Heart left ventricle (tissue), 13 donors: ENCODE measurements at regions not wholly inside any gene's neighbourhood (a gene's known extent, or its start where the extent isn't known, plus 50 kb on each side); places are given as distances from the start of the nearest gene placed in this dataset.

Source experiments
- POLR2A ChIP-seq, 2 donors: fragments of 450-650 bp; IDR thresholded peaks; one replicate each; pipeline ENCODE4 v1.6.1; 2017; ENCODE audit warnings: antibody characterized with exemption in 2 of 2, mild to moderate bottlenecking in 2 of 2, moderate library complexity in 2 of 2
- TF ChIP-seq, protein P1 (sequence below), 12 donors: fragments of 200-600 bp; sonication (generic) in 4 of 12; IDR thresholded peaks; one replicate each; pipeline versions ENCODE4 v1.5.0 to v1.8.0; 2018 to 2022; ENCODE audit warnings: antibody characterized with exemption in 12 of 12, mild to moderate bottlenecking in 5 of 12
- donor health status: ischemic (EF 13 %, LVEDD 7.1; RV severe dilation, severe dysfunction).
- donor health status: DM: no; HTN: yes; CAD: no.
- donor health status: DM: no; HTN: no; CAD: no.
- donor health status: ischemic (EF 25% LVEDD 6.9; RV normal size, moderate dysfunction).
- donor health status: ischemic (EF 25% LVEDD 5.7; RV mildly dilated, moderate dysfunction).
- donor health status: ischemic (EF 35%, LVEDD 5.7; RV mildly dilated, moderate dysfunction).
- donor health status: nonischemic (EF 11% LVEDD 7.7; RV severe dilation, severe dysfunction).
- donor health status: DM: yes; HTN: yes; CAD: no.
- donor health status: PGD.
- donor health status: ischemic (EF 29% LVEDD 5.4; RV normal size, mild dysfunction).
- donor health status: nonischemic (EF 23%, LVEDD 6.1; RV moderate dilation, normal function).

DNA sequence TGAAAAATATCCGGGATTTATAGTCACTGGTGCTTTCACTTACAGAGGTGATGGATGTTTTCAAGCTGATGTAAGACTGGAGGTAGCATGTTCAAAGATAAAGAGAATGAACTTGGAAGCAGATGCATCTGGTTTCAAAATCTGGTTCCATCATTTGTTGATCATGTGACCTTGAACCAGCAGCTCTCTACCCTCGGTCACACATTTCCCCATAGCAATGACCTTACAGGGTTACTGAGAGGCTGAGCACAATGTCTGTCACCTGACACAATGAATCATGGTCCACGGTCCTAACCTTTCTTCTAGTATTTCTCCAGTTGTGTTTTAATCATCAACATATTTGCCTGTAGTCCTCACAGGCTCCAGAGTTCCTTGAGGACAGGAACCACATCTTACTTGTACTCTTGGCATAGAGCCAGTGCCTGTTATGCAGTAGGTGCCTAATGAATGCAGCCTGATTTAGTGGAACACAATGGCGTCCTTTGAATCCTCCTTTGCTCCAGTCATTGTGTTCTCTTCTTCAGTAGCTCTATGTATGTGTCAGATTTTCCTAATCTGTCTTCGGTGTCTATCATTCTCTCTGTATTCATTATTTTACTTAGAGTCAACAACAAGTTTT, 667.3 kb downstream of the PTPRU start:
- TF ChIP-seq, protein P1, sequence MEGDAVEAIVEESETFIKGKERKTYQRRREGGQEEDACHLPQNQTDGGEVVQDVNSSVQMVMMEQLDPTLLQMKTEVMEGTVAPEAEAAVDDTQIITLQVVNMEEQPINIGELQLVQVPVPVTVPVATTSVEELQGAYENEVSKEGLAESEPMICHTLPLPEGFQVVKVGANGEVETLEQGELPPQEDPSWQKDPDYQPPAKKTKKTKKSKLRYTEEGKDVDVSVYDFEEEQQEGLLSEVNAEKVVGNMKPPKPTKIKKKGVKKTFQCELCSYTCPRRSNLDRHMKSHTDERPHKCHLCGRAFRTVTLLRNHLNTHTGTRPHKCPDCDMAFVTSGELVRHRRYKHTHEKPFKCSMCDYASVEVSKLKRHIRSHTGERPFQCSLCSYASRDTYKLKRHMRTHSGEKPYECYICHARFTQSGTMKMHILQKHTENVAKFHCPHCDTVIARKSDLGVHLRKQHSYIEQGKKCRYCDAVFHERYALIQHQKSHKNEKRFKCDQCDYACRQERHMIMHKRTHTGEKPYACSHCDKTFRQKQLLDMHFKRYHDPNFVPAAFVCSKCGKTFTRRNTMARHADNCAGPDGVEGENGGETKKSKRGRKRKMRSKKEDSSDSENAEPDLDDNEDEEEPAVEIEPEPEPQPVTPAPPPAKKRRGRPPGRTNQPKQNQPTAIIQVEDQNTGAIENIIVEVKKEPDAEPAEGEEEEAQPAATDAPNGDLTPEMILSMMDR (IDR thresholded peaks at IDR 0.05), result no peak
- no peak for TF ChIP-seq POLR2A (IDR thresholded peaks at IDR 0.05)
